HG03342 (cell line): ENCODE measurements at regions not wholly inside any gene's neighbourhood (a gene's known extent, or its start where the extent isn't known, plus 50 kb on each side); places are given as distances from the start of the nearest gene placed in this dataset.
"Not testable (repeated sequence)": the region's sequence is repeated elsewhere in the genome, so short reads cannot be mapped to it uniquely, and the experiment has no call there.

ENCODE experiments used
- ATAC-seq: cut with Tn5 transposase; IDR thresholded peaks from one replicate; pipeline ENCODE4 v1.9.1; 2021; ENCODE audit warnings: mild to moderate bottlenecking, moderate library complexity; ENCODE audit not compliant: unreplicated experiment

DNA sequence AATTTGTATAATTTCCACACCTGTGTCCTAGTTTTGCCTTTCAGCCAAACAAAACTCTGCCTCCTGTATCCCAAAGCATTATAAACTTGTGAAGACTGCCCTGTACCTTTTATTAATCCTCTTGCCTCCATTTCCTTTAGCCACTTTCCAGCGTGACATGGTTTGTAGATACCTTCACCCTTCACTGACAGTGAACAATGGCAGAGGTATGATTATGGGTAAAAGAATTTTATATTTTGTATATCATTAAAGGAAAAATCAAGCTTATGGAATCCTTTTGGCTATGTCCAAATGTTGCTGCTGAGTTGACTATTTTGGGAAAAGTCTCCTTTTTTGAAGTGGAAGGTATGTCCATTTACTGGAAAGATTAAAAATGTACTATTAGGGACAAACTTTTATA, 251.7 kb downstream of the HNMT start:
- ATAC-seq: no peak

DNA sequence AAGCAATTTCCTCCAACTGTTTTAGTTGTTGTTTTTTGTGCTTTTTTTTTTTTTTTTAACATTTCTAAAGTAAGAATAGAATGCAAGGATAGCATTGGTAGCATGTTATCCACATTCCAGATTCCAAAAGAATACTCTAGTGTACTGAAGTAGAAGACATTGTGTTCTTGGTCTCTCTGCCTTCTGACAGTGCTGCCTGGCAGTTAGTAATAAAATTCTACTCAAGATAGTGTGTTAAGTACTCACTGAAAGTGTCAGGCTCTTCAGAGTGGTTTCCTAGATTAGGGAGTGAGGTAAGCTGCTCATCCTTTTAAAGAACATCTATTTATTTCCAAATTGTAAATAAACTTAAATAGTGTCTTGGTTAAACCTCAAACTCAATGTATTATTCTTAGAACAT, 253.7 kb downstream of the HNMT start:
- no peak for ATAC-seq

DNA sequence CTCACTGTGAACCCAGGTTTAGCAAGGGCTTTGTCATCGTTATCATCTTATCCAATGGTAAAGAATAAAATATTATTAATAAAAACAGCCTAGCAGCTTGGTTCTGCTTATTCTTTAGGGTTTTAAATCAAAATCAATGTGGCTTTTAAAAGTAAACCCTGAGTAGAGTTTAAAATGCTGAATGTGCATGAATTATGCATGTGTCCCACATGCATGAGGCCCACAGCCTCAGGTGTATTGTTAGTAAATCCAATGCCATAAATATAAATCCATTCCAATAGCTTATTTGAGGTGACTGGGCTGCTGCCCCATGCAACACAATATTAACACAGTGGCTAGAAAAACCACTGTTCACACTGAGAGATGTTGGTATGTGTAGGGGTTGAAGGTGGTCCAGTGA, 254.1 kb downstream of the HNMT start:
- ATAC-seq: no peak

DNA sequence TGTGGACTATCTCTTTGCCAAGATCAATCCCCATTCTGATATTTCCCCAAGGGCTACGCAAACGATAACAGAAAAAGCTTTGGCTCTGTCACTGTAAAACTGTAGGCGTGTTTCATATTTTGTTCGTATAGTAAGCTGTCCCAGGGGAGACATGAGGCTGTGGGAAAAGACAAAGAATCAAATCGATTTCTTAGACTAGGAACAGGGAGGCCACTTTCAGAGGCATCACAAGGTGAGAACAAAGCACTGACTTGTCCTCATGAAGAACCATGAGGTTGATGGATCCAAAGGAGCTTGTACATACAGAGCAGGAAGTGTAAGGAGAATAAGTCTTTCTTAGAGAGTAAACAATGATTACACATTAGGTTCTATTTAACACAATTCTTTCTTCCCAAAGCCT, 255.7 kb downstream of the HNMT start:
- ATAC-seq: no peak

DNA sequence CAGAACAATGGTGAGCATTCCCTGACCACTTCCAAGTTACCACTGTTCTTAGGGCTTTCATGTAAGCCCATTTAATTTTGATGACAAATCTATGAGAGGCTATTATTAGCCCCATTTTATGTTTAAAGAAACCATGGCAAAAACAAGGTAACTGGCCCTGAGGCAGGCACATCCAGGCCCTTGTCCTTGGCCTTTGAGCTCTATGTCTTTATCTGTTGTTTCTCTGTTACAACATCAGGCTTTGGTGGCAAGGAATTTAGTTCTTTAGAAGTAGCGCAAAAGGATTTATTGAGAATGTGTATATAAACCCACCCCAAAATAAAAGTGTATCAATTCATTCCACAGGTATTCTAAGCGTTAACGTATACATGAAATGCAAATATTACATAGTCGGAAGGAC, 257.1 kb downstream of the HNMT start:
- ATAC-seq: no peak

DNA sequence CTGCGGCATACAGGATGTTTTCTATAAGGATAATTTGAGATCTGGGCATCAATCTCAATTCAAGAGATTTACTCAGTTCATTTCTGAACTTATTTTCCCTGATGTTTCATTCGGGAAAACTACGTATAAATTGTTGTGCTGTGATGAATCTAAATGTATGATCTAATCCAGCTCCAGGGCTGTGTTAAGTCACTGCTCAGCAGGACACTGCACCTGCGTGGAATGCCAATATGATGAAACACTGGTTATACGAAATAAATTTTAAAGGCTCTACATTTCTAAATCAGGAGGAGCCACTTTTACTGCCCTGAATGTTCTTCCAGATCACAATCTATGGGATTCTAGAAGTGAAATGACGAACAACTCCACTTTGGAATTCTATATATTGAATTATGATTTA, 259.0 kb downstream of the HNMT start:
- ATAC-seq: no peak

DNA sequence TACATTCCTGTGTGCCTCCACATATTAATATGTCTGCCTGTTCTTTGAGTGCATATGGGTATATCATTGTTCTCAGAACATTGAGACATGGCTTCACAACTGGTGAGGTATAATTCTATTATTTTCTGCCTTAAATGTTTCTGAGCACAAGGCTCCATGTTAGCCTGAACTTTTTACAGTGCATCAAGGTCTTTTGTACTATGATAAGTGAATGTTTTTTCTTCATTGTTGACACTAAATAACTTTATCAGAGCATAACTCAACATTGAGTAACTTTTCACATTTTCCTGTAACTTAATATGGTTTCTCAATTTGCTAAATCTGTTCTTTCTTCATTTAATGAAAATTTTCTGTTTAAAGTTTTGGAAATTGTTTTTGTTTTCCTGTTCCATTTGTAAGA, 262.9 kb downstream of the HNMT start:
- no peak for ATAC-seq

DNA sequence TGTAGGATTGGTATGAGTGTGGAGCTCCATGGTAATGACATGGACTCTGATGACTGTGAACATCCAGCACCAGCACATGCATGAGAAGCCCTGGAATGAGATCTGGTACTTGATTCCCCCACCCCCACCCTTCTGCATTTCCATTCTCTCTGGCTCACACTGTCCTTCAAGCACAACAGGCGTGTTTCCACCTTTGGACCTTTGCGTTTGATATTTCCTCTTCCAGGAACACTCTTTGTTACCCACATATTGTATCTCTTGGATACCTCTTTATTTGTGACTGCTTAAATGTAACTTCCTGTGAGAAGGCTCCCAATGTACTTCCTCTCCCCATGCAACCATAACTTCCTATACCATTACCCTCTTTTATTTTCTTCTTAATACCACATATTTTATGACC, 263.8 kb downstream of the HNMT start:
- ATAC-seq: no peak

DNA sequence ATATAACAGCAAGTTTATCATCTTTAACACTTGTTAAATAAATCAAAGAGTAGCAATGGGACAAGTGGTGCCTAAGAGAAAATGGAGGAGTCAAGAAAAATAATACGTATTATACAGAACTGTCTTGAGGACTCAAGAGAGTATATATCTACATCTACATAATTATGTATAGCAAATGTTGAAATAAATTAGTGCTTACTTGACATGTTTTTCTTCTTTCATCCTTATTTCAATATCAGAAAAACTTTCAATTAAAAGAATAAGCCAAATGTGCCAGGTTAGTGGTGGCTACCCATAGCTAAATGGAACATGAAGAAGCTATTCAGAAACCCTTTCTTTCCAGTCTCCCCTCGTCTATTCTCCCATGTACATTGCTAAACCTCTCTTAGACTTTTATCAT, 267.3 kb upstream of the SPOPL start:
- ATAC-seq: no peak

DNA sequence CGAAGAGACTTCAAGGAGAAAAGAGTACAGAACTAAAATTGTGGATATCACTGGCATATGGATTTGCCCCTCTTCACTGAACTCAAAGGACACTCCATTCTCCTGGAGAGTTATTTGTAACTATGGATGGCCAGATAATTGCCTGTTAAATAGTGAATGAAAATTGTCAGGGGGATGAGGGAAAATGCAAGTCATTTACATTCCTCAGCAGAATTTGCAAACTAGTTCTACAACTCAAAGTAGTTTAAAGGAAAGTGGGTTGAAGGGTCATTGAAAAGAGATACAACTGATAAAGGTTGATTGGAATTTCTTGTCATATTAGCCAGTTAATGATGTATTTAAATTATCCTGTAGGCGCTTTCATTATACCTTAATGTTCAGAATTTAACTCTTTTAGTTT, 266.5 kb upstream of the SPOPL start:
- ATAC-seq: no peak

DNA sequence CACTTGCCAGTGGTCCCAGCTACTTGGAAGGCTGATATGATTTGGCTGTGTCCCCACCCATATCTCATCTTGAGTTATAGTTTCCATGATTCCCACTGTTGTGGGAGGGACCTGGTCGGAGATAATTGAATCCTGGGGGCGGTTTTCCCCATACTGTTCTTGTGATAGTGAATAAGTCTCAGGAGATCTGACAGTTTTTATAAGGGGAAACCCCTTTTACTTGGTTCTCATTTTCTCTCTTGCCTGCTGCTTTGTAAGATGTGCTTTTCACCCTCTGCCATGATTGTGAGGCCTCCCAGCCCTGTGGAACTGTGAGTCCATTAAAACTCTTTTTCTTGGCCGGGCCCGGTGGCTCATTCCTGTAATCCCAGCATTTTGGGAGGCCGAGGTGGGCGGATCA, 265.4 kb upstream of the SPOPL start:
- ATAC-seq: no peak

DNA sequence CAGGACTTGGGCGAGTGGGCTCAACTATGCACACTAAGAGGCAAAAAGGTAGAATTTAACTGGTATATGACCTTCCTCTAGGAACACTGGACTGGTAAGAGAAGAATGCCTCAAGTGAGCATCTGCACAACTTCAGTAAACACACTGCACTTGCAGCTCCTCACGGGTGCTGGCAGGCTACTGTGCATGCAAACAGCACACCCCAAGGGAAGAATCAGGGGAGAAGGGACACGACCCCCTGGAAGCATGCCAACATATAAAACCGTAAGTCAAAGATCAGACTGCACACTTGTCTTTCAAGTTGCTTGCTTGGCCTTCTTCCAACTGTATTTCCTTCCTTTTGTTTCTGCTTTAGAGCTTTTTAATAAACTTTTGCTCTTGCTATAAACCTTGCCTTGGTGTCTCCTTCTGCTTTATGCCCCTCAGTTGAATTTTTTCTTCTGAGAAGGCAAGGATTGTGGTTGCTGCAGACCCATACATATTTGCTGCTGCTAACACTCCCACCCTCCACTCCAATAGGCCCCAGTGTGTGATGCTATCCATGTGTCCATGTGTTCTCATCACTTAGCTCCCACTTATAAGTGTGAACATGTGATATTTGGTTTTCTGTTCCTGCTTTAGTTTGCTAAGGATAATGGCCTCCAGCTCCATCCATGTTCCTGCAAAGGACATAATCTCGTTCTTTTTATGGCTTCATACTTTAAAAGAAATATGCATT, 263.7 kb upstream of the SPOPL start:
- ATAC-seq: no peak

DNA sequence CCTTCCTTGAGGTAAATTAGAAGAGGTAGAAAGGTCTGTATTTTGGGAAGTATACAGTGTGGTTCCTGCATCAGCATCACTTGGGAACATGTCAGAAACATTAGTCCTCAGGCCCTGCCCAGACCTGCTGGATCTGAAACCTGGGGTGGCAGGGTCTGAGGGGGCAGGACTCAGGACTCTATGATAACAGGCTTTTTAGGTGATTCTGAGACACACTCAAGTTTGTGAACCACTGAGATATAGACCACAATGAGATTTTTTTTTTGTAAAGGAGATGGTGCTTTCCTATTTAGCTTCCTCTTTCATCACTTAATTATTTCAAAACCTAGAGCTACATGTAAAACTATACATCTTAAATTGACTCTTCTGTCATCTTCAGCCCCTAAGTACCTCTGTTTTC, 262.7 kb upstream of the SPOPL start:
- ATAC-seq: no peak

DNA sequence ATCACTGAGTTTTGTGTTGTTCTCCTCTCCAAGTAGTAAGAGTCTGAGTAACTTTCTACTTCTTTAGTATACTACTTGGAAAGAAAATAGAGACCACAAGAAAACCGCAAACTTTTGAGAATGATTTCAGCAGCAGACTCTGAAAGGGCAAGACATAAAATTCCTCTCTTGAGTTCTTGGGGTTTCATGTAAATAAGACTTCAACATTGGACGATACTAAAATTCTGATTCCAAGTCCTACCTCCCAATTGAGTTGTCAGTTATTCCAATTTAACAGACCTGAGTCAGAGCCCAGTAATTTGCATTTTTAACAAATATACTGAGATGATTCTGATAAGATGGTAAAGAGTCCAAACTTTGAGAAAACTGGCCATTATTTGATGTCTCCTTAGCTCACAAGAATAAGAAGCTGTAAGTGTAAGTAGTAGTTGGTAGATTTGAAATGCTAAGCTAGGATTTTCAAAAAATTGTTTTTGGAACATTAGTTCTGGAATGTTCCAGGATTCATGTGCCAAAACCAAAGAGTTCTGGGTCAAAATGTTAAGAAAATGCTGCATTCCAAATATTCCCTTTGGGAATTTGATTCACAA, 261.6 kb upstream of the SPOPL start:
- no peak for ATAC-seq

DNA sequence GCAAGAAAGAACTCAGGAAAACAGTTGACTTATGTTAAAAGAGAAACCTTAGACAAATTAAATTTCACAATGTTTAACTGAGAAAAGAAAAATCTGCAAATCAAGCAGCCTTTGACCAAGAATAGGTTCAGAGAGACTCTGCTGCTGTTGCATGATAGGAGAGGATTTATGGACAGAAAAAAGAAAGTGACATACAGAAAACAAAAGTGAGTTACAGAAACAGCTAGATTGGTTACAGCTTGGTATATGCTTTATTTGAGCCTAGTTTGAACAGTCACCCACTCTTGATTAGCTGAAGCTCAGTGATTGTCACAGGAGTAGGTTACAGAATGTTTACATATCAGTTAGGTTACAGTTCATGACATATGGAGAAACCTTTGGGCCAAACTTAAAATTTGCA, 258.2 kb upstream of the SPOPL start:
- no peak for ATAC-seq

DNA sequence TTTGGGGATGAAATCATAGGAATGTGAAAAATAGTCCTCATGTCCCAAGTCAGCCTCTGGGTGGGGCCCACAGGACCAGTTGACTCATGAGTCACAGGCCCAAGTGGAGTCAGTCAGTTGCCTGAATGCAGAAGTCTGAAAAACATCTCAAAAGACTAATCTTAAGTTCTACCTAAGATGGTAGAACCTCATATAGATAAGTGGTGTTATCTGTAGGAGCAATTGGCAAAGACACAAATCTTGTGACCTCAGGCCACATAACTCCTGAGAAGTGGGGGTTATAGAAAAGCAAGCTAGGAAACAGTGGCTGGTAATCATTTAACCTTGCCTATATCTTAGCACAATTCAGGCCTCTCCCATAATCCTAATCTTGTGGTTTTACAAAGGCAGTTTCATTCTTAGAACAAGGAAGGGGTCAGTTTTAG, 257.1 kb upstream of the SPOPL start:
- ATAC-seq: no peak

DNA sequence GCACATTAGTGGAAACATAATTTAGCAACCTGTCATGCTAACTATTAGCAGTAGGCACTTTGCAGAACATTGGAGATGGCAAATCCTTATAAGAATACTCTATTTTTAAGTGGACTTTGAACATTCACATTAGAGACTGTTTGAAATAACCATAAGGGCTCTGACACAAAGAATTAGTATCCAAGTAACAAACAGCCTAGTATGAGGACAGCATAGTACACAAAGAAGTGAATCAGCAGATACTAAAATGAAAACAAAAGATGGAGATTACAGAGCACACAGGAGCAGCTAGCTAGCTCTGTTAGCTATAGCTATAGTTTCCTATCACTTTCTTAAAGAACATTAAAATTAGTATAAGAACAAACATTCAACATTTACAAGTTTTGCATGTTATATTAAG, 256.3 kb upstream of the SPOPL start:
- no peak for ATAC-seq

DNA sequence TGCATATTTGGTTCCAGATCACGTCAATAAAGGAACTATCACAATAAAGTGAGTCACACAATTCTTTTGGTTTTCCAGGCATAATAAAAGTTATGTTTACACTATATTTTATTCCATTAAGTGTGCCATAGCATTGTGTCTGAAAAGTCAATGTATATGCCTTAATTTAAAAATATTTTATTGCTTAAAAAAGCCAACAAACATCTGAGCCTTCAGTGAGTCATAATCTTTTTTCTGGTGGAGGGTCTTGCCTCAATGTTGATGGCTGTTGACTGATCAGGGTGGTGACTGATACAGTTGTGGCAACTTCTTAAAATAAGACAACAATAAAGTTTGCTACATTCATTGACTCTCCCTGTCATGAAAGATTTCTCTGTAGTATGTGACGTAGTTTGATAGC, 254.3 kb upstream of the SPOPL start:
- no peak for ATAC-seq

DNA sequence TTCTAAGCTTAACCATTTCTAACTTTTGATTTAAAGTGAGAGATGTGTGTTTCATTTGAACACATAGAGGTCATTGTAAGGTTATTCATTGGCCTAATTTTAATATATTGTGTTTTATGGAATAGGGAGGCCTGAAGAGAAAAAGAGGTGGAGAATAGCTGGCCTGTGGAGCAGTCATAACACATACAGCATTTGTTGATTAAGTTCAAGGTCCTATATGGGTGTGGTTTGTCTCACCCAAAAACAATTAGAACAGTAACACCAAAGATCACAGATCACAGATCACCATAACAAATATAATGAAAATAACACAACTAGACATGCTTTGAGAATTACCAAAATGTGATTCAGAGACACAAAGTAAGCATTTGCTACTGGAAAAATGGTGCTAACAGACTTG, 252.4 kb upstream of the SPOPL start:
- no peak for ATAC-seq

DNA sequence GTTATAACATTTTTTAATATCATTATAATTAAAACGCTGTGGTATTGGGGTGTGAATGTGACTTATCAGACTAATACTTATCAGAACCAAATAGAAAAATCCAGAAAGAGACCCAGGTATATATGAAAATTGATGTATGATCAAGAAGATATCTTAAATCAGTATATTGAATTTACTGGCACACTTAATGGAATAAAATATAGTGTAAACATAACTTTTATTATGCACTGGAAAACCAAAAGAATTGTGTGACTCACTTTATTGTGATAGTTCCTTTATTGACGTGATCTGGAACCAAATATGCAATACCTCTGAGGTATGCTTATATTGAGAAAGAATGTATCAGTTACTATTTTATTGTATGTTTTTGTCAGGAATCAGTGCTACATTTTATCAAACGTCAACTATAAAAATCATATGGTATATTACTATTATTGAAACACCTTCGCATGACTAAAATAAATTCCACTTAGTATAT, 250.7 kb upstream of the SPOPL start:
- ATAC-seq: not testable (repeated sequence)

DNA sequence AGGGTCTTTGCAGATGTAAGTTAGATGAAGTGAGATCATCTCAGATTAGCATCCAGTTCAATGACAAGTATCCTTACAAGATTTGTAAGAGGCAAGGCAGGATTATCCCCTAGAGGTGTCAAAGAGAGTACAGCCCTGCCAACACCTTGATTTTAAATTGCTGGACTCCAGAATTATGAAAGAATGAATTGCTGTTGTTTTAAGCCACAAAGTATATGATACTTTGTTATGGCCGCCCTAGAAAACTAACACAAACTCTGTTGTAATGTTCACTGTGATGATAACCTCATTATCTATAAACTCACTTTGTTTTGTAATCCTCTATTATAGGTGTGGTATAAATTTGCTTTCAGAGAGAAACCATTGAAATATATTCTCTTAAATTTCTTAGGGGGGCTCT, 249.0 kb upstream of the SPOPL start:
- no peak for ATAC-seq

DNA sequence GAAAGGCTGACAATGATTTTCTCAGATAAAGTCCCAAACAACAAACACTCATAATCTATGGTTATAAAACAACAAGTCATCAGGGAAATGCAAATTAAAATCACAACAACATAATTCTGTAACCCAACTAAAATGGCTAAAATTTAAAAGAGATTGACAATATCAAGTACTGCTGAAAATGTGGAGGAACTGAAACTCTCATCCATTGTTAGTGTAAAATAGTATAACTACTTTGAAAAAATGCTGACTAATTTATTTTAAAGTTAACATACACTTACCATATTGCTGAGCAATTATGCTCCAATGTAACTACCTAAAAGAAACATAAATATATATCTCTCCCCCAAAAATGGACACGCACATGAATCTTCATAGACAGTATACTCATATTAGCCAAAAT, 245.9 kb upstream of the SPOPL start:
- no peak for ATAC-seq
